HFF-Myc (cell line): ENCODE measurements at regions not wholly inside any gene's neighbourhood (a gene's known extent, or its start where the extent isn't known, plus 50 kb on each side); places are given as distances from the start of the nearest gene placed in this dataset.

Experiments
- DNase-seq: peaks from one replicate; pipeline ENCODE4 v3.0.0-alpha.2; 2011; ENCODE audit warnings: low read depth; ENCODE audit errors: extremely low read depth
- H3K4me3 ChIP-seq: replicated peaks from 2 replicates; pipeline ENCODE4 v1.5.1; 2011; ENCODE audit warnings: low read depth, mild to moderate bottlenecking, control low read depth, low read length
- CTCF ChIP-seq: IDR thresholded peaks from 2 replicates; pipeline ENCODE4 v1.5.1; 2012; ENCODE audit warnings: mild to moderate bottlenecking, low read depth, low read length, control low read depth; ENCODE audit errors: missing control alignments

- DNase-seq: no peak
- no peak for TF ChIP-seq CTCF
- no peak overlapping the region for H3K4me3 ChIP-seq
Observed at GRCh38 chr2:195356920-195357440, 300.0 kb upstream of the SLC39A10 start.

- no peak for TF ChIP-seq CTCF
- H3K4me3 ChIP-seq: no peak overlapping the region
- no peak for DNase-seq
Observed at GRCh38 chr2:195356026-195356425, 301.0 kb upstream of the SLC39A10 start.

DNA sequence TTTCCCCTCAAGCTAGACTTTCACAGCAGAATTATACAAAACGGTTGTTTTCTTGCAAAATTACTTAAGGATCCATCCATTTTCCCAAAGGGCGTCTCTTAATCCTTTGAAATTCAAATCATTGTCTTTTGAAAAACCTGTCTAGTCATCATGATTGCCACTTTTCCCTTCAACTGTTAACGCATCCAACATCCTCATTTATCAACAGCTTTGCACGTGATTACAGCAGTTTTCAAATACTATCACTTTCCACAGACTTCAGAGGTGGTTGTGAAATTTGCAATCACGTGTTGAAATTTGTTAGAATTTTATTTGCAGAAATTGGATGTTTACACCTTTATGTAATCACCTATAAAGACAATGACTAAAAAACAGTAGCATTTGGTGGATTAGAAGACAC lies 304.4 kb upstream of the SLC39A10 start:
- no peak for TF ChIP-seq CTCF
- H3K4me3 ChIP-seq: no peak overlapping the region
- DNase-seq: no peak

DNA sequence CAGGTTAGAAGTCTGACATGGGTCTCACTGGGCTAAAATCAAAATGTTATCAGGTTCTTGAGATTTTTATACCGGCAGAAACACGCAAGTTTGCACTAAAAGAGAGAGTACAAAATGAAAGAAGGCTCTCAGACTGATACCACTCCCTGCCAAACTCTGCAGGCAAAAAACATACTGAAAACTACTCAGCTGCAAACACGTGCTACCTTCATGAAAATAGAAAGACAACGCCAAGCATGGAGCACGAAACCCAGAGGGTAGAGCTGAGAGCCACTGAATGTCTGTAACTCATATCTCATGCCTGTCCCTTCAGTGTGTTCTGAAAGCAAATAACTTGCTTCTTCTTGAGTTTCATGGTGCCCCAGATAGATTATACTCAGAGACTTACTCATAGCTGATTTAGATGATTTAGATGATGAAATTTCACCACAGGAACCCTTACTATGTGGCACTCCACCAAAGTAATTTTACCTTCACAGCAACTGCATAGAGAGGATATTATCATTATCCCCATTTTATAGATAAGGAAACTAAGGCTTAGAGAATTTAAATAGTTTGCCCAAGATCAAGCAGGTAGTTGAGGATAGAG lies 313.0 kb upstream of the SLC39A10 start:
- no peak for DNase-seq
- TF ChIP-seq CTCF: no peak
- no peak overlapping the region for H3K4me3 ChIP-seq

- H3K4me3 ChIP-seq: no peak overlapping the region
- no peak for TF ChIP-seq CTCF
- DNase-seq: no peak
Observed at GRCh38 chr2:195343540-195343939, 313.5 kb upstream of the SLC39A10 start.

DNA sequence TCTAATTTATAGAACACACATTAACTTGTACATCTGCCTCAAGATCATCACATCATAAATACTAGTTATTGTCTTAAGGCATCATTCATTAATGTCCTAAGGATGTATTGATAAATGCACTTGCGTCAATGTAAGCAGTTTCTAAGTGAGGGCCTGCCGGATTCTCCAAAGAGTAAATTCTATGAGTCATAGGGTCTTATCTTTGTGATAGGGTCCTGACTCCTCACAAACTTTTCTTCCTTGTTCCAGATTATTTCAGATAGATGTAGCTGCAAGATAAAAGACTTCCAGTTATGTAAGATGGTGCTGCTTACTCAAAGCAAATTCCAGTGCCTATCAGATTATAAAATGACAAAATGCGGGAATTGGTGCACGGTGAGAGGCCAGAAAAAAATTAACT lies 315.0 kb upstream of the SLC39A10 start:
- no peak overlapping the region for H3K4me3 ChIP-seq
- DNase-seq: no peak
- no peak for TF ChIP-seq CTCF

GRCh38 chr2:195338856-195339255 lies 318.2 kb upstream of the SLC39A10 start:
- H3K4me3 ChIP-seq: no peak overlapping the region
- no peak for TF ChIP-seq CTCF
- DNase-seq: no peak
